SH-SY5Y (cell line): ENCODE measurements at regions not wholly inside any gene's neighbourhood (a gene's known extent, or its start where the extent isn't known, plus 50 kb on each side); places are given as distances from the start of the nearest gene placed in this dataset.

Experiments used
- GATA2 ChIP-seq: IDR thresholded peaks from 2 replicates; pipeline ENCODE4 v1.6.1; 2011; ENCODE audit warnings: mild to moderate bottlenecking, low read depth, low read length
- GATA3 ChIP-seq: IDR thresholded peaks from 2 replicates; pipeline ENCODE4 v1.6.1; 2011; ENCODE audit warnings: low read depth, mild to moderate bottlenecking, low read length, moderate library complexity

GRCh38 chr7:26467541-26467940 is 175.9 kb downstream of the SNX10 start:
- no peak for TF ChIP-seq GATA2
- TF ChIP-seq GATA3, result no peak
